SK-N-SH (cell line): ENCODE measurements at regions not wholly inside any gene's neighbourhood (a gene's known extent, or its start where the extent isn't known, plus 50 kb on each side); places are given as distances from the start of the nearest gene placed in this dataset.

Source experiments
- CTCF ChIA-PET: fragments of 300-600, 350-600 bp; formaldehyde crosslinking; extraction: SDS; loops from one replicate; lab custom pipeline; 2021; lab: Yijun Ruan, JAX
- POLR2A ChIA-PET: fragments of 350-600 bp; sonication (Branson Sonifier 250); formaldehyde crosslinking; extraction: SDS; loops from one replicate; lab custom pipeline; 2020; ENCODE audit warnings: antibody characterized with exemption, inconsistent platforms; lab: Yijun Ruan, JAX
- DNase-seq: peaks from one replicate; pipeline ENCODE4 v3.0.0; 2012
- H2AFZ ChIP-seq: fragments of 200-600 bp; sonication (generic); 2 replicates; pipeline ENCODE4 v1.8.1; 2016; ENCODE audit warnings: antibody characterized with exemption, mild to moderate bottlenecking, low read depth
- H3F3A ChIP-seq: fragments of 200-600 bp; sonication (generic); replicated peaks from 2 replicates; pipeline ENCODE3; 2016; ENCODE audit warnings: antibody characterized with exemption, mild to moderate bottlenecking; ENCODE audit not compliant: insufficient read depth
- H3K27ac ChIP-seq, 2 experiments: fragments of 200-500 bp in 1 of 2; fragments of 200-600 bp in 1 of 2; sonication (Bioruptor generic) in 1 of 2; sonication (generic), shearing (Covaris generic) in 1 of 2; 2 replicates each; pipeline versions ENCODE4 v1.5.1 to v1.6.1; 2014 to 2016; ENCODE audit warnings: low read depth in 2 of 2, inconsistent platforms in 1 of 2, low read length in 1 of 2, mild to moderate bottlenecking in 1 of 2, mixed read lengths in 1 of 2
- H3K27me3 ChIP-seq: fragments of 200-600 bp; sonication (generic), shearing (Covaris generic); 2 replicates; pipeline ENCODE4 v1.6.1; 2016; ENCODE audit warnings: mixed run types; ENCODE audit not compliant: insufficient read depth
- H3K36me3 ChIP-seq, 2 experiments: fragments of 200-500 bp in 1 of 2; fragments of 200-600 bp in 1 of 2; sonication (Bioruptor generic) in 1 of 2; sonication (generic) in 1 of 2; replicated peaks in 1 of 2; 2 replicates each; pipeline versions ENCODE3 to v1.5.1; 2014 to 2016; ENCODE audit warnings: low read length in 1 of 2, mild to moderate bottlenecking in 1 of 2; ENCODE audit not compliant: insufficient read depth in 2 of 2, control insufficient read depth in 1 of 2
- H3K4me1 ChIP-seq, 2 experiments: fragments of 200-500 bp in 1 of 2; fragments of 200-600 bp in 1 of 2; sonication (Bioruptor generic) in 1 of 2; sonication (generic), shearing (Covaris generic) in 1 of 2; 2 replicates each; pipeline versions ENCODE4 v1.5.1 to v1.6.1; 2014 to 2016; ENCODE audit warnings: low read depth in 1 of 2, low read length in 1 of 2, mixed run types in 1 of 2; ENCODE audit not compliant: insufficient read depth in 2 of 2, control insufficient read depth in 1 of 2
- H3K4me2 ChIP-seq: fragments of 200-600 bp; sonication (generic), shearing (Covaris generic); 2 replicates; pipeline ENCODE4 v1.6.1; 2017; ENCODE audit warnings: mixed run types
- H3K4me3 ChIP-seq, 2 experiments: fragments of 200-500 bp in 1 of 2; fragments of 200-600 bp in 1 of 2; sonication (Bioruptor generic) in 1 of 2; sonication (generic), shearing (Covaris generic) in 1 of 2; 2 replicates each; pipeline versions ENCODE4 v1.5.1 to v1.8.1; 2014 to 2016; ENCODE audit warnings: low read depth in 2 of 2, inconsistent platforms in 1 of 2, low read length in 1 of 2, mild to moderate bottlenecking in 1 of 2, mixed read lengths in 1 of 2, moderate library complexity in 1 of 2
- H3K79me2 ChIP-seq: fragments of 200-600 bp; sonication (generic); 2 replicates; pipeline ENCODE4 v1.8.1; 2017; ENCODE audit warnings: mild to moderate bottlenecking; ENCODE audit not compliant: insufficient read depth
- H3K9ac ChIP-seq: fragments of 200-600 bp; sonication (generic); 2 replicates; pipeline ENCODE4 v1.6.1; 2017; ENCODE audit warnings: mixed run types
- H3K9me2 ChIP-seq: fragments of 200-600 bp; sonication (generic); 2 replicates; pipeline ENCODE4 v1.6.1; 2017; ENCODE audit warnings: mixed run types
- H3K9me3 ChIP-seq: fragments of 200-600 bp; sonication (generic); 2 replicates; pipeline ENCODE4 v1.6.1; 2017; ENCODE audit warnings: mixed run types, mild to moderate bottlenecking, moderate library complexity
- H4K20me1 ChIP-seq: fragments of 200-600 bp; sonication (generic); 2 replicates; pipeline ENCODE4 v1.6.1; 2017; ENCODE audit warnings: mild to moderate bottlenecking, mixed run types; ENCODE audit not compliant: insufficient read depth
- CHD2 ChIP-seq: fragments of 150-350 bp; IDR thresholded peaks from 2 replicates; pipeline ENCODE4 v1.6.1; 2018; ENCODE audit warnings: low read length; ENCODE audit not compliant: partially characterized antibody
- EP300 ChIP-seq, 2 experiments: IDR thresholded peaks; 2 replicates each; pipeline versions ENCODE4 v1.4.0 to v1.6.1; 2012; ENCODE audit warnings: borderline replicate concordance in 1 of 2, low read depth in 1 of 2, low read length in 1 of 2
- EZH2phosphoT487 ChIP-seq: fragments of 200-600 bp; sonication (generic); IDR thresholded peaks from 2 replicates; pipeline ENCODE4 v1.6.1; 2017; ENCODE audit warnings: low read depth, mixed run types, mild to moderate bottlenecking, antibody characterized with exemption, moderate library complexity, borderline replicate concordance
- FOXJ3 ChIP-seq: sonication (generic); formaldehyde crosslinking; IDR thresholded peaks from 2 replicates; pipeline ENCODE4 v1.5.1; 2020; ENCODE audit warnings: mild to moderate bottlenecking, missing genetic modification reagents
- FOXM1 ChIP-seq: IDR thresholded peaks from 2 replicates; pipeline ENCODE4 v1.4.0; 2012; ENCODE audit warnings: low read depth, mild to moderate bottlenecking
- GATA2 ChIP-seq: sonication (generic); formaldehyde crosslinking; IDR thresholded peaks from 2 replicates; pipeline ENCODE4 v1.5.0; 2020; ENCODE audit warnings: mild to moderate bottlenecking, missing genetic modification reagents
- JUND ChIP-seq: IDR thresholded peaks from 2 replicates; pipeline ENCODE4 v1.4.0; 2012
- MEF2A ChIP-seq: IDR thresholded peaks from 2 replicates; pipeline ENCODE4 v1.4.0; 2012; ENCODE audit warnings: low read depth, borderline replicate concordance
- MXI1 ChIP-seq: IDR thresholded peaks from 2 replicates; pipeline ENCODE4 v1.6.1; 2012; ENCODE audit warnings: mild to moderate bottlenecking, low read depth, low read length, improper control_type of control experiment
- NFIC ChIP-seq: IDR thresholded peaks from 2 replicates; pipeline ENCODE4 v1.4.0; 2012; ENCODE audit warnings: borderline replicate concordance
- NRF1 ChIP-seq: IDR thresholded peaks from 2 replicates; pipeline ENCODE4 v1.6.1; 2012; ENCODE audit warnings: low read depth, mild to moderate bottlenecking, low read length
- RXRA ChIP-seq: IDR thresholded peaks from 2 replicates; pipeline ENCODE4 v1.4.0; 2012; ENCODE audit warnings: low read depth, mild to moderate bottlenecking, borderline replicate concordance
- SMC3 ChIP-seq: IDR thresholded peaks from 2 replicates; pipeline ENCODE4 v1.6.1; 2012; ENCODE audit warnings: low read depth, low read length, improper control_type of control experiment
- TEAD4 ChIP-seq: IDR thresholded peaks from 2 replicates; pipeline ENCODE4 v1.4.0; 2012; ENCODE audit warnings: mild to moderate bottlenecking, borderline replicate concordance; ENCODE audit not compliant: insufficient read depth
- YY1 ChIP-seq: IDR thresholded peaks from 2 replicates; pipeline ENCODE4 v1.4.0; 2012; ENCODE audit warnings: low read depth, mild to moderate bottlenecking
- WGBS: methylation state at CpG from one replicate; pipeline ENCODE4 v1.1.6; 2017; ENCODE audit warnings: low lambda C conversion rate; 5-methylcytosine and 5-hydroxymethylcytosine counted together
- TF ChIP-seq, protein P1 (sequence below): IDR thresholded peaks from 2 replicates; pipeline ENCODE4; 2012
- TF ChIP-seq, protein P2 (sequence below): fragments of 150-350 bp; IDR thresholded peaks from 2 replicates; pipeline ENCODE4 v1.6.1; 2017; ENCODE audit warnings: antibody characterized with exemption, low read length, low read depth, borderline replicate concordance
- TF ChIP-seq, protein P3 (sequence below): IDR thresholded peaks from 2 replicates; pipeline ENCODE4 v1.4.0; 2012; ENCODE audit warnings: low read depth, borderline replicate concordance
- TF ChIP-seq, protein P4 (sequence below): fragments of 200-600 bp; sonication (generic); IDR thresholded peaks from 2 replicates; pipeline ENCODE4 v1.6.1; 2017; ENCODE audit warnings: antibody characterized with exemption, mild to moderate bottlenecking, moderate library complexity
- TF ChIP-seq, protein P5 (sequence below): IDR thresholded peaks from 2 replicates; pipeline ENCODE4 v1.4.0; 2012; ENCODE audit warnings: low read depth
- TF ChIP-seq, protein P6 (sequence below): fragments of 150-350 bp; IDR thresholded peaks from 2 replicates; pipeline ENCODE4 v1.6.1; 2016; ENCODE audit warnings: mild to moderate bottlenecking, low read depth, low read length

DNA sequence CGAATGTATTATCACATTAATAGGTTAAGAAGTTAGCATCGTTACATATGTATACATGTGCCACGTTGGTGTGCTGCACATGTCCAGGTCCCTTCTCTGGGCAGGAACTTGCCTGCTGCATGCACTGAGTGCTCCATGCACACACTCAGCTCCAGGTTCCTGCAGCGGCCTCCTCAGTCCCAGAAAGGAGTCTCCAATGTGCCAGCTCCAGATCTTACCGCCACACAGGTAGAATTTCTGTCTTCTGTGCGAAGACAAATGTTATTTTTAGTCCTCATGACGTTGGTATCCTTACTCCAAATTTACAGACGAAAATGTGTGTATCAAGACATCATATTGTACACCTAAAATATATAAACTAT, 127.1 kb downstream of the GALR1 start (continued):
- TF ChIP-seq NRF1 (no peak), TEAD4 (no peak), CHD2 (no peak), FOXM1 (no peak), SMC3 (no peak), NFIC (no peak), MXI1 (no peak)
- TF ChIP-seq, protein P1, sequence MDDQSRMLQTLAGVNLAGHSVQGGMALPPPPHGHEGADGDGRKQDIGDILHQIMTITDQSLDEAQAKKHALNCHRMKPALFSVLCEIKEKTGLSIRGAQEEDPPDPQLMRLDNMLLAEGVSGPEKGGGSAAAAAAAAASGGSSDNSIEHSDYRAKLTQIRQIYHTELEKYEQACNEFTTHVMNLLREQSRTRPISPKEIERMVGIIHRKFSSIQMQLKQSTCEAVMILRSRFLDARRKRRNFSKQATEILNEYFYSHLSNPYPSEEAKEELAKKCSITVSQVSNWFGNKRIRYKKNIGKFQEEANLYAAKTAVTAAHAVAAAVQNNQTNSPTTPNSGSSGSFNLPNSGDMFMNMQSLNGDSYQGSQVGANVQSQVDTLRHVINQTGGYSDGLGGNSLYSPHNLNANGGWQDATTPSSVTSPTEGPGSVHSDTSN: no peak
- TF ChIP-seq, protein P2, sequence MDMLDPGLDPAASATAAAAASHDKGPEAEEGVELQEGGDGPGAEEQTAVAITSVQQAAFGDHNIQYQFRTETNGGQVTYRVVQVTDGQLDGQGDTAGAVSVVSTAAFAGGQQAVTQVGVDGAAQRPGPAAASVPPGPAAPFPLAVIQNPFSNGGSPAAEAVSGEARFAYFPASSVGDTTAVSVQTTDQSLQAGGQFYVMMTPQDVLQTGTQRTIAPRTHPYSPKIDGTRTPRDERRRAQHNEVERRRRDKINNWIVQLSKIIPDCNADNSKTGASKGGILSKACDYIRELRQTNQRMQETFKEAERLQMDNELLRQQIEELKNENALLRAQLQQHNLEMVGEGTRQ: no peak

DNA sequence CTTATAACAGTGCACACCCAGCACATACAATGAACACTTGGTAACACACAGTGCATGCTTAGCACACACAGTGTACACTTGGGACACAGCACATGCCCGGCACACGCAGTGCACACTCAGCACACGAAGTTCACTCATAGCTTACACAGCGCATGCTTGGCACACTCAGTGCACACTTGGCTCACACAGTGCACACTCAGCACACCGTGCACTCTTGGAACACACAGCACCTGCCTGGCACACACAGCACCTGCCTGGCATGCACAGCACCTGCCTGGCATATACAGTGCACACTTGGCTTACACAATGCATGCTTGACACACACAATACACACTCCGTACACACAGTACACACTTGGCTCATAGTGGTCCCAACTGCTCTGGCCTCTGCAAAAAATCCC, 128.2 kb downstream of the GALR1 start:
- H2AFZ ChIP-seq: no peak overlapping the region
- CTCF ChIA-PET: no interaction called here
- H3K9me2 ChIP-seq: no peaks in the 10 kb centered on the region

More for the DNA sequence above, 128.2 kb downstream of the GALR1 start:
- H3K9ac ChIP-seq: no peak overlapping the region
- H3K27me3 ChIP-seq: no peaks in the 10 kb centered on the region
- H3K9me3 ChIP-seq: no peaks in the 10 kb centered on the region
- no peaks in the 10 kb centered on the region for H3K79me2 ChIP-seq
- H3K27ac ChIP-seq: no peak overlapping the region
- H3K4me2 ChIP-seq: no peak overlapping the region
- H3K36me3 ChIP-seq: no peaks in the 10 kb centered on the region
- H3K4me3 ChIP-seq: no peak overlapping the region
- TF ChIP-seq GATA2 (CRISPR knock-in tag) (no peak), NFIC (no peak), EP300 (IDR thresholded peaks at IDR 0.05; ENCODE audit: borderline replicate concordance in 1 of 2, low read depth in 1 of 2, low read length in 1 of 2) (no peak), YY1 (no peak), SMC3 (no peak), TEAD4 (no peak), MEF2A (no peak), RXRA (no peak), JUND (no peak), FOXJ3 (no peak), EZH2phosphoT487 (no peak)
- TF ChIP-seq, protein P3, sequence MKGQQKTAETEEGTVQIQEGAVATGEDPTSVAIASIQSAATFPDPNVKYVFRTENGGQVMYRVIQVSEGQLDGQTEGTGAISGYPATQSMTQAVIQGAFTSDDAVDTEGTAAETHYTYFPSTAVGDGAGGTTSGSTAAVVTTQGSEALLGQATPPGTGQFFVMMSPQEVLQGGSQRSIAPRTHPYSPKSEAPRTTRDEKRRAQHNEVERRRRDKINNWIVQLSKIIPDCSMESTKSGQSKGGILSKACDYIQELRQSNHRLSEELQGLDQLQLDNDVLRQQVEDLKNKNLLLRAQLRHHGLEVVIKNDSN: no peak
- TF ChIP-seq, protein P4, sequence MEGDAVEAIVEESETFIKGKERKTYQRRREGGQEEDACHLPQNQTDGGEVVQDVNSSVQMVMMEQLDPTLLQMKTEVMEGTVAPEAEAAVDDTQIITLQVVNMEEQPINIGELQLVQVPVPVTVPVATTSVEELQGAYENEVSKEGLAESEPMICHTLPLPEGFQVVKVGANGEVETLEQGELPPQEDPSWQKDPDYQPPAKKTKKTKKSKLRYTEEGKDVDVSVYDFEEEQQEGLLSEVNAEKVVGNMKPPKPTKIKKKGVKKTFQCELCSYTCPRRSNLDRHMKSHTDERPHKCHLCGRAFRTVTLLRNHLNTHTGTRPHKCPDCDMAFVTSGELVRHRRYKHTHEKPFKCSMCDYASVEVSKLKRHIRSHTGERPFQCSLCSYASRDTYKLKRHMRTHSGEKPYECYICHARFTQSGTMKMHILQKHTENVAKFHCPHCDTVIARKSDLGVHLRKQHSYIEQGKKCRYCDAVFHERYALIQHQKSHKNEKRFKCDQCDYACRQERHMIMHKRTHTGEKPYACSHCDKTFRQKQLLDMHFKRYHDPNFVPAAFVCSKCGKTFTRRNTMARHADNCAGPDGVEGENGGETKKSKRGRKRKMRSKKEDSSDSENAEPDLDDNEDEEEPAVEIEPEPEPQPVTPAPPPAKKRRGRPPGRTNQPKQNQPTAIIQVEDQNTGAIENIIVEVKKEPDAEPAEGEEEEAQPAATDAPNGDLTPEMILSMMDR: no peak
- TF ChIP-seq, protein P5, sequence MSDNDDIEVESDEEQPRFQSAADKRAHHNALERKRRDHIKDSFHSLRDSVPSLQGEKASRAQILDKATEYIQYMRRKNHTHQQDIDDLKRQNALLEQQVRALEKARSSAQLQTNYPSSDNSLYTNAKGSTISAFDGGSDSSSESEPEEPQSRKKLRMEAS: no peak
- TF ChIP-seq, protein P6, sequence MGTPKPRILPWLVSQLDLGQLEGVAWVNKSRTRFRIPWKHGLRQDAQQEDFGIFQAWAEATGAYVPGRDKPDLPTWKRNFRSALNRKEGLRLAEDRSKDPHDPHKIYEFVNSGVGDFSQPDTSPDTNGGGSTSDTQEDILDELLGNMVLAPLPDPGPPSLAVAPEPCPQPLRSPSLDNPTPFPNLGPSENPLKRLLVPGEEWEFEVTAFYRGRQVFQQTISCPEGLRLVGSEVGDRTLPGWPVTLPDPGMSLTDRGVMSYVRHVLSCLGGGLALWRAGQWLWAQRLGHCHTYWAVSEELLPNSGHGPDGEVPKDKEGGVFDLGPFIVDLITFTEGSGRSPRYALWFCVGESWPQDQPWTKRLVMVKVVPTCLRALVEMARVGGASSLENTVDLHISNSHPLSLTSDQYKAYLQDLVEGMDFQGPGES: no peak
- POLR2A ChIA-PET: no interaction called here
- H4K20me1 ChIP-seq: no peaks in the 10 kb centered on the region
- DNase-seq: no peak
- no peaks in the 10 kb centered on the region for H3K4me1 ChIP-seq
- no peaks in the 10 kb centered on the region for H3F3A ChIP-seq
- WGBS: 58% methylated on average over 4 of the region's 6 CpGs
